SJCRH30 (cell line): ENCODE measurements at regions not wholly inside any gene's neighbourhood (a gene's known extent, or its start where the extent isn't known, plus 50 kb on each side); places are given as distances from the start of the nearest gene placed in this dataset.
A peak's percentile ranks its signal among the peaks of the same experiment; 100 is the strongest.
"Not testable (repeated sequence)": the region's sequence is repeated elsewhere in the genome, so short reads cannot be mapped to it uniquely, and the experiment has no call there.

Source experiments
- DNase-seq, 2 experiments: peaks; one replicate each; pipeline ENCODE4 v3.0.0-alpha.2; 2015 to 2020
- H3K27ac ChIP-seq: fragments of 250-450 bp; sonication (Bioruptor Pico); 2 replicates; pipeline ENCODE4 v1.5.1; 2020; ENCODE audit warnings: mild to moderate bottlenecking, moderate library complexity
- H3K27me3 ChIP-seq: fragments of 250-450 bp; sonication (Bioruptor Pico); 2 replicates; pipeline ENCODE4 v1.5.1; 2020; ENCODE audit warnings: mild to moderate bottlenecking, moderate library complexity
- H3K36me3 ChIP-seq: fragments of 250-450 bp; sonication (Bioruptor Pico); 2 replicates; pipeline ENCODE4 v1.5.1; 2020; ENCODE audit warnings: mild to moderate bottlenecking, moderate library complexity
- H3K4me1 ChIP-seq: fragments of 250-450 bp; sonication (Bioruptor Pico); 2 replicates; pipeline ENCODE4 v1.5.1; 2020; ENCODE audit warnings: mild to moderate bottlenecking, moderate library complexity
- H3K4me3 ChIP-seq: fragments of 250-450 bp; sonication (Bioruptor Pico); 2 replicates; pipeline ENCODE4 v1.5.1; 2020; ENCODE audit warnings: mild to moderate bottlenecking, moderate library complexity
- H3K9me3 ChIP-seq: fragments of 250-450 bp; sonication (Bioruptor Pico); replicated peaks from 2 replicates; pipeline ENCODE4 v1.5.1; 2020; ENCODE audit warnings: mild to moderate bottlenecking, moderate library complexity

DNA sequence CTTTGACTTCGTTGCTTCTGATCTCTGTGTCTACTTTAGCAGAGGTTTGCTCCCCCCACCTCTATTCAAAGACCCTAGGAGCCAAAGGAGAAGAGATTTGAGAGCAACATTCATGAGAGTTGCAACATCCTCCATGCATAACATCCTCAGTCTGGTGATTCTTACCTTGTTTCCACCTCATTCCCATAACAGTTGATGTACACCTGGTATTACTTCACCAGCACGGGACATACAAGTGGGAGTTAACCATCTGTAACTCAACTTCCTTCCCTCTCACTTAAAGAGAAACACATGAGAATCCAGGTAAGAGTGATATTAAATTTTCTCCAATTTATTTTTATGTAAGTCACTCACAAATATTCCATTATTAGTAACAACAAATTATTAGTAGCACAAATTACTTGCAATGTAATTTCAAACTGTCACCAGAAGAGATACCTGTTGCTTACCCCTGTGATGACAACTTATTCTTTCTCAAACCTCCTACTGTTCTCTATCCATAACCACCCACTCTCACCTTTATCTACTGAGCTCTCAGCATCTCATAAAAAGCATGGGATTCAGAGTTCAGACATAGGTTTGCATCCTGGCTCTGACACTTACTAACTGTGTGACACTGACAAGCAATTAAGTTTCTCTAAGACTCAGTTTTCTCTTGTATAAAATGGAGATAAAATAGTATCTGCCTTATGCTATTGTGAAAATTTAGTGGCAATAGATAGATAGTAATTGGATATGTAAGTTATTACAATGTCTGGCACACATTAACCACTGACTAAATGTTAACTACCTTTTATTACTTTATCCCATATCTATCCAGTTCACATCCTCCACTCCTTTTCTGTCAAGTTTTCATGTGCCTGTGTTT, 184.6 kb upstream of the SRD5A2 start:
- no peak overlapping the region for H3K4me3 ChIP-seq
- no peaks in the 10 kb centered on the region for H3K4me1 ChIP-seq
- no peaks in the 10 kb centered on the region for H3K27me3 ChIP-seq
- DNase-seq = no peak
- no peaks in the 10 kb centered on the region; the same call in 1 of the 2 replicates for H3K9me3 ChIP-seq
- no peaks in the 10 kb centered on the region for H3K36me3 ChIP-seq
- H3K27ac ChIP-seq = no peak overlapping the region

DNA sequence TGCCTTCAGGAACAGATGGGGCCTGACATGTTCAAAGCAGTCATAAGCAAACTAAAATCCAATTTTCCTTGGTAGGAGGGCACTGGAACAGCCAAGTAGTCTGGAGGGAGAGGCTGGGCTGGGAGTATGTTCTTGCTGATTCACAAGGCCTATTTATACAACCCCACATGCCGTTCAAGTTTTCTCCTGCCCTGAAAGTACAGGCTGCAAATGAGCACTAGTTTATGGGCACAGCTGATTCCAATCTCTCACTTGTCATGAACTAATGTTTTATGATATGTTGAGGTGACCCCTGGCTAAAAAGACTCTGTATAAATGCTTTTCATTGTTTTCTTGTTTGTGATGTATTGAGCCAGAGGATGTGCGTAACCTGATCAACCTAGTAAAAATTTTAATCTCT, 183.4 kb upstream of the SRD5A2 start:
- Histone ChIP-seq H3K4me1 (no peaks in the 10 kb centered on the region), H3K27me3 (no peaks in the 10 kb centered on the region), H3K9me3 (no peaks in the 10 kb centered on the region; the same call in 1 of the 2 replicates), H3K27ac (no peak overlapping the region), H3K4me3 (no peak overlapping the region), H3K36me3 (no peaks in the 10 kb centered on the region)
- DNase-seq = peak in 1 of 2 experiments; percentile 12

DNA sequence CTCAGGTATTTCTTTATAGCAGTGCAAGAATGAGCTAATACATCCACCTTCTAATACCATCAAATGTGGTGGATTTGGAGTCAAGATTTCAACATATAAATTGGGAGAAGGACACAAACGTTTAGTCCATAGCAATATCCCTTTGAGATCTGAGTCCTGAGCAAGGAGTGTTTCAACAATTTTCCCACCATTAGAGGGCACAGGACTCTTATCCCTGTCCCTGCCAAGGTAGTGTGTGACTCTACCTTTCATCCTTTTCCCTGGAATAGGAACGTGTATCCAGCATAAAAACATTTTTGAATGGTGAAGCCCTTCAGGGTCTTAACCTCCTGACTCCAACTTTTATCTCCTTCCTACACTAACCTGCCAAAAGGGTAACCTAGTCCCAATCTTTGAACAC, 181.3 kb upstream of the SRD5A2 start:
- H3K36me3 ChIP-seq = no peaks in the 10 kb centered on the region
- H3K27me3 ChIP-seq = no peaks in the 10 kb centered on the region
- no peak overlapping the region for H3K4me3 ChIP-seq
- no peak for DNase-seq
- H3K27ac ChIP-seq = no peak overlapping the region
- H3K9me3 ChIP-seq = no peaks in the 10 kb centered on the region; the same call in 1 of the 2 replicates
- no peaks in the 10 kb centered on the region for H3K4me1 ChIP-seq

DNA sequence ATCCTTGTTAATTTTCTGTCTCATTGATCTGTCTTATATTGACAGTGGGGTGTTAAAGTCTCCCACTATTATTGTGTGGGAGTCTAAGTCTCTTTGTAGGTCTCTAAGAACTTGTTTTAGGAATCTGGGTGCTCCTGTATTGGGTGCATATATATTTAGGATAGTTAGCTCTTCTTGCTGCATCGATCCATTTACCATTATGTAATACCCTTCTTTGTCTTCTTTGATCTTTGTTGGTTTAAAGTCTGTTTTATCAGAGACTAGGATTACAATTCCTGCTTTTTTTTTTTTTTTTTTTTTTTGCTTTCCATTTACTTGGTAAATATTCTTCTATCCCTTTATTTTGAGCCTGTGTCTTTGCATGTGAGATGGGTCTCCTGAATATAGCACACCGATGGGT, 176.6 kb upstream of the SRD5A2 start:
- not testable (repeated sequence) for H3K4me3 ChIP-seq, H3K9me3 ChIP-seq

DNA sequence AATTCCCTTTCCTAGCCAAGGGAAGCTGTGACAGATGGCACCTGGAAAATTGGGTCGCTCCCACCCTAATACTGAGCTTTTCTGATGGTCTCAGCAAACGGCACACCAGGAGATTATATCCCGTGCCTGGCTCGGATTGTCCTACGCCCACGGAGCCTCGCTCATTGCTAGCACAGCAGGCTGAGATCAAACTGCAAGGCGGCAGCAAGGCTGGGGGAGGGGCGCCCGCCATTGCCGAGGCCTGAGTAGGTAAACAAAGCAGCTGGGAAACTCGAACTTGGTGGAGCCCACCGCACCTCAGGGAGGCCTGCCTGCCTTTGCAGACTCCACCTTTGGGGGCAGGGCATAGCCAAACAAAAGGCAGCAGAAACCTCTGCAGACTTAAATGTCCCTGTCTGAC, 168.0 kb upstream of the SRD5A2 start:
- H3K36me3 ChIP-seq, H3K27ac ChIP-seq, H3K4me3 ChIP-seq, H3K27me3 ChIP-seq, H3K4me1 ChIP-seq, DNase-seq: not testable (repeated sequence)
- H3K9me3 ChIP-seq = peaks cover 12% of the 10 kb centered on the region

More for the DNA sequence above, 176.6 kb upstream of the SRD5A2 start:
- not testable (repeated sequence) for H3K27ac ChIP-seq, DNase-seq, H3K27me3 ChIP-seq, H3K4me1 ChIP-seq, H3K36me3 ChIP-seq

DNA sequence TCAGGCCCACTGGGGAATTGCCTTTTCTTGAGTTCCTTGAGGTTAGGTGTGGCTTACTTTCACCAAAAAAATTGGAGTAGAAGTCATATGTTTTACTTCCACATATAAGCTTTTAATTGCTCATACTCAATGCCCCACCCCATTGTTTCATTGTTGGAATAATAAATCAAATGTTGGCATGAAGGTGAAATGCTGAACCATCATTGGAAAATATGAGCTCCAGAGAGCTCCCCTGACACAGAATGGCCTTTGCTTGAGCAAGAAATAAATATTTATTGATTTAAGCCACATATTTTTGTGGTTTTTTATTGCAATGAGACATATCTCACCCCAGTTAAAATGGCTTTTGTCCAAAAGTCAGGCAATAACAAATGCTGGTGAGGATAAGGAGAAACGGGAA, 167.3 kb upstream of the SRD5A2 start:
- no peak overlapping the region for H3K4me3 ChIP-seq
- no peak for DNase-seq
- no peaks in the 10 kb centered on the region for H3K4me1 ChIP-seq
- H3K9me3 ChIP-seq = peaks cover 10% of the 10 kb centered on the region
- H3K36me3 ChIP-seq = no peaks in the 10 kb centered on the region
- no peaks in the 10 kb centered on the region for H3K27me3 ChIP-seq
- no peak overlapping the region for H3K27ac ChIP-seq

DNA sequence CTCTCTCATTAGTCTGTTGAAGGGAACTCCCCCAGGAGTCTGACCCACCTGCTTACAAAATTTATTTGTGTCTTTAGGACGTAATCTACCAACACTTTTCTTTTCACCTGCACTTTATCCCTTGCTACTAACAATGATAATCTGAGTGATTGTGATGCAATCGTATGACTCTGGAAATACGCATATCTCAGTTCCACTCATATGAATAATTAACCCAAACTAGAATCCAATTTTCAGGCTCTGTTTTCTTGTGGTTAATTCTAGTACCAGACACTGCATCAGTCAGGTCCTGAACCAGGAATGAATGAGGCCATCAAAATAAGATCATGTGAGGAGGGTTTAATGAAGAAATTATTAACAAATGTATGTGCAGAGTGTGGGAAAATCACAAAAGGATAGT, 158.4 kb upstream of the SRD5A2 start:
- Histone ChIP-seq H3K4me1 (no peaks in the 10 kb centered on the region), H3K9me3 (0 out of 2 replicates have a peak, but pooled peaks cover 3% of the 10 kb centered on the region), H3K36me3 (no peaks in the 10 kb centered on the region), H3K27ac (no peak overlapping the region), H3K4me3 (no peak overlapping the region), H3K27me3 (no peaks in the 10 kb centered on the region)
- no peak for DNase-seq

DNA sequence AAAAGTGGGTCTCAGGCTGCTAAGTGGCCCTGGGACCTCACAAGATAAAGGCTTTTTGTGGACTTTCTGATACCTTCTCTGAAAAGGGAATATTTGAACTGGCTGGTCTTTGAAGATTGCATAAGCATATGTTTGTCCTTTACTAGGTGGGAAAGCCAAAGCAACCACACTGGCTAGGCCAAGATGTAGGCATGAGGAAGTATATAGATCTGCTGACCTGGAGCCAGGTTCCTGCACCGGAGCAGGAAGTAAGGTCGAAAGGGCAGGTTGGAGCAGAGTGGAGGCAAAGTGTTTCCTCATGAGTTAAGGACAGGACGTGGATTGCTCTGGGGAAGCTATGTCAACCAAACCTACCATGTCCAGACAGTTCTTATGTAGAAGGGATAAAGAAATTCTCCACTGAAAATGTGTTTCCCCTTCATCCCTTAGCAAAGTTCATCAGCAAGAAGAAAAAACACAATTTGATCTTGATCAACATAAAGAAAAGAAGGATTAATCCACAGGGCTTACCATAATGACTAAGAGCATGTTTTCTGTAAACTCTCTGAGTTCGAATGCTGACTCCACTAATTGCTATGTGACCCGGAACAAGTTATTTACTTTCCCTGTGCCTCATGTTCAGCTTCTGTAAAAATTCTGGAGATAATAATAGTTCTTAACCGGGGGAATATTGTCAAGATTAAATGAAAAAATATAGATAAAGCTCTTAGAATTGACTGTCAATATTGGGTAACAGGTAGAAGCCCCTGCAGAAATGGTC, 156.1 kb upstream of the SRD5A2 start:
- no peak overlapping the region for H3K4me3 ChIP-seq
- H3K27me3 ChIP-seq = no peaks in the 10 kb centered on the region
- H3K27ac ChIP-seq = no peak overlapping the region
- H3K4me1 ChIP-seq = no peaks in the 10 kb centered on the region
- no peak for DNase-seq
- no peaks in the 10 kb centered on the region for H3K36me3 ChIP-seq
- 0 out of 2 replicates have a peak, but pooled peaks cover 3% of the 10 kb centered on the region for H3K9me3 ChIP-seq

DNA sequence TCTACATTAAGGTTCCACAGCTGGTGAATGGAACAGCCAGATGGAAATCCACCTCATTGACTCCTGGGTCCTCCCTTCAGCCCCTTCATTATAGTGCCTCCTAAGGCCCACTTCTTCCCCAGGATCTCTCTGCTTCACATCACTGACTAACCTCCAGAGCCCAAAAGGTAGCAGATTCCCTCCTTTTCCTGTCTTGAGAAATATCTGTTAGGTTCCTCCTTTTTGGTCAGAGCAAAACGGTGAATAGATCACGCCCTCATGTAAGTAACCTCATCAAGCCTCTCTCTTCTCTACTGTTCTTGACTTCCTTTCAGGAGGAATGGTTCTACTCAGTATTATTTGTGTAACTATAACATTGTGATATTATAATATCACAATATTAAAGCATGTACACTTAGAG, 155.0 kb upstream of the SRD5A2 start:
- H3K9me3 ChIP-seq = no peaks in the 10 kb centered on the region
- no peaks in the 10 kb centered on the region for H3K36me3 ChIP-seq
- H3K4me1 ChIP-seq = no peaks in the 10 kb centered on the region
- DNase-seq = no peak
- H3K27me3 ChIP-seq = no peaks in the 10 kb centered on the region
- no peak overlapping the region for H3K4me3 ChIP-seq
- no peak overlapping the region for H3K27ac ChIP-seq

DNA sequence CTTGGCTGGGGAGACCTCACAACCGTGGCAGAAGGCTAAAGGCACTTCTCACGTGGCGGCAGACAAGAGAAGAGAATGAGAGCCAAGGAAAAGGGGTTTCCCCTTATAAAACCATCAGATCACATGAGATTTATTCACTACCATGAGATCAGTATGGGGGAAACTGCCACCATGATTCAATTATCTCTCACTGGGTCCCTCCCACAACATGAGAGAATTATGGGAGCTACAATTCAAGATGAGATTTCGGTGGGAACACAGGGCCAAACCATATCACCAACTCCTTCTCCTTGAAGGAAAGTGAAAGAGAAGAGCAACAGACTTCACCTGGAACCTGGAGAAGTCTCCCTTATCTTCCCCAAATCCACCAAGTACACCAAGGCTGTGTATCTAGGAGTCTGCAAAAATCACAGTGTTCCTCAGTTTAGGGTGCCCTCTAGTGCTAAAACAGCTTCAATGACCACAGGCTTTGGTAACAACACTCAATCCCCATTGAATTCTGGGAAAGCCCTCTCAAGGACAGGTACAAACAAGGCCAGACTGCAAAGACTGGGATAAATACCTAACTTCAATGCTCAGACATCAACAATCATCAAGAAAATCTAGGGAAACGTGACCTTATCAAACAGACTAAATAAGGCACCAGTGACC, 148.8 kb upstream of the SRD5A2 start:
- DNase-seq = peak; percentile 23 to 66
- H3K4me3 ChIP-seq = no peak overlapping the region

DNA sequence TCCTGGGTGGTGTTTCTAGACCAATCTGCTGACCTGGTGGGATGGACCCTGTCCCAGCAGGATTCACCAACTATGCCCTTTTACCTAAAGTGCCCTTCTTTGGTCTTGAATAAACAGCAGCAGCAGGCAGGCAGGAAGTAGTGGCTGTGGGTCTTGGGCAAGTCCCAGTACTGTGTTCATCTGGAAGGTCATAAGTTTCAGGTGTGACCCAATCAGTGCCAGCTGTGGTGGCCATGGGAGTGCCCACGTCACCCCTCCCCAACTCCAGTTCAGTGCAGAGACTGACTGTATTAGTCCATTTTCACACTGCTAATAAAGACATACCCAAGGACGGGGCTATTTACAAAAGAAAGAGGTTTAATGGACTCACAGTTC, 148.3 kb upstream of the SRD5A2 start:
- H3K27ac ChIP-seq = no peak overlapping the region
- no peak for DNase-seq
- no peaks in the 10 kb centered on the region for H3K27me3 ChIP-seq
- no peaks in the 10 kb centered on the region for H3K9me3 ChIP-seq
- H3K4me1 ChIP-seq = no peaks in the 10 kb centered on the region
- no peak overlapping the region for H3K4me3 ChIP-seq
- no peaks in the 10 kb centered on the region for H3K36me3 ChIP-seq

More for the DNA sequence above, 148.8 kb upstream of the SRD5A2 start:
- Histone ChIP-seq H3K4me1 (no peaks in the 10 kb centered on the region), H3K36me3 (no peaks in the 10 kb centered on the region), H3K9me3 (no peaks in the 10 kb centered on the region), H3K27me3 (no peaks in the 10 kb centered on the region), H3K27ac (no peak overlapping the region)

DNA sequence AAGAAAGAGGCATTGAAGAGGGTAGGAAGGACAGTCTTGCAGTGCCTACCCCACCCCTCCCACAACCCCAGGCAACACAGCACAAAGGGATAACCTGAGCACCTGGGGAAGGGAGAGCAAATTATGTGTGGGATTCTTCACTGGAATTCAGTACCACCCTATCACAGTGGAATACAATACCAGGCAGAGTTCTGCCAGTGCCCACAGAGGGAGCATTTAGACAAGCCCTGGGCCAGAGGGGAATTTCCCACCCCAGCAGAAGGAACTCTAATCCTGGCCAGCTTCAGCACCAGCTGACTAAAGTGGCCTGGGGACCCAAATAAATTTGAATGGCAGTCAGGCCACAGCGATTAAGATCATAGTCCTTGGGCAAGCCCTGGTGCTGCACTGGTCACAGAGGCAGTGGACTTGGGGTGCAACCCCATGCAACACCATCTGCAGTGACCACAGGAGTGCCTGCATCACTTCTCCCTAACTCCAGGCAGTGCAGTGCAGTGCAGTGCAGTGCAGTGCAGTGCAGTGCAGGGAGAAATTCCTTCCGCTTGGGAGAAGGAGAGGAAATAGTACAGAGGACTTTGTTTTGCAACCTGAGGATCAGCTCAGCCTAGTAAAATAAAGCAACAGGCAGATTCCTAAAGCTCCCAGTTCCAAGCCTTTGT, 147.8 kb upstream of the SRD5A2 start:
- Histone ChIP-seq H3K4me3 (no peak overlapping the region), H3K36me3 (no peaks in the 10 kb centered on the region), H3K27me3 (no peaks in the 10 kb centered on the region), H3K9me3 (no peaks in the 10 kb centered on the region), H3K27ac (no peak overlapping the region), H3K4me1 (no peaks in the 10 kb centered on the region)
- DNase-seq = no peak

DNA sequence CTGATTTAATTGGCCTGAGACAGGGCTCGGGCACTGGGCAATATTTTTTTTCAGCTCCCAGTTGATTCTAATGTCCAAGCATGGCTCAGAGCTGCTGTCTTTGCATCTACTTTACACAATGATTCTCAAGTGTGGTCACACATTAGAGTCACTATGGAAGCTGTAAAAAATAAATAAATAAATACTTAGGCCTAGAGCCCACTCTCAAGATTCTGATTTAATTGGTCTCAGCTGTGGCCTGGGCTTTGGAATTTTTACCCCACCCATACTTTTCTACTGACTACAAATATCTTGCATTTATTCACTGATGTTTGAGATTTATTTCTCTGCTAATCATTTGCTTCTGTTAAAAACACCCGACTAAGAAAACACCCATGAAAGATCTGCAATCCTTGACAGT, 145.7 kb upstream of the SRD5A2 start:
- no peak overlapping the region for H3K27ac ChIP-seq
- no peaks in the 10 kb centered on the region for H3K27me3 ChIP-seq
- H3K36me3 ChIP-seq = no peaks in the 10 kb centered on the region
- no peak overlapping the region for H3K4me3 ChIP-seq
- no peaks in the 10 kb centered on the region for H3K4me1 ChIP-seq
- H3K9me3 ChIP-seq = no peaks in the 10 kb centered on the region
- DNase-seq = no peak

DNA sequence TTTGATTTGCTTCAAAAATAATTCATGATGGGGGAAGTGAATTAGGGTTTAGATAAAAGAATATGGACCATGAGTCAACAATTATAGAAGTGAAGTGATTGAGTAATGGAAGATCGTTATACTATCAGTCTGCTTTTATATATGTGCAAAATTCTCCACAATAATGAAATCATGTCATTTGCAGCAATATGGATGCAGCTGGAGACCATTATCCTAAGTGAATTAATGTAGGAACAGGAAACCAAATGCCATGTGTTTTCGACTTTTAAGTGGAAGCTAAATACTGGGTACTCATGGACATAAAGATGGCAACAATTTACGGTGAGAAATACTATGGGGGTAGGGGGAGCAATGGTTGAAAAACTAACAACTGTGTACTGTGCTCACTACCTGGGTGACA, 144.7 kb upstream of the SRD5A2 start:
- DNase-seq = no peak
- H3K27me3 ChIP-seq = no peaks in the 10 kb centered on the region
- no peak overlapping the region for H3K27ac ChIP-seq
- H3K4me1 ChIP-seq = no peaks in the 10 kb centered on the region
- H3K9me3 ChIP-seq = no peaks in the 10 kb centered on the region
- H3K36me3 ChIP-seq = no peaks in the 10 kb centered on the region
- no peak overlapping the region for H3K4me3 ChIP-seq

DNA sequence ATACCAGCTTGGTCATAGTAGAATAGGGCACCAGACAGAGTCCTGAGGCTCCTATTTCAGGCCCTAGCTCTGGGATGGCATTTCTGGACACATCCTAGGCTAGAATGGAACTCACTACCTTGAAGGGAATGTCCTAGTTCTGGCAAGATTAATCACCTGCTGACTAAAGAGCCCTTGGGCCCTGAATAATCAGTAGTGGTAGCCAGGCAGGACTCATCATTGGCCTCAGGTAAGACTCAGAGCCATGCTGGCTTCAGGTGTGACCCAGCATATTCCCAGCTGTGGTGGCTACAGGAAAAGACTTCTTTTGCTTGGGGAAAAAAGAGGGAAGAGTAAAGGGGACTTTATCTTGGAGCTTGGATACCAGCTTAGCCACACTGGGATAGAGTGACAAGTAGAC, 131.0 kb upstream of the SRD5A2 start:
- Histone ChIP-seq H3K36me3 (no peaks in the 10 kb centered on the region), H3K4me3 (no peak overlapping the region), H3K27ac (no peak overlapping the region), H3K9me3 (no peaks in the 10 kb centered on the region), H3K4me1 (no peaks in the 10 kb centered on the region), H3K27me3 (peaks cover 8% of the 10 kb centered on the region; the same call in 1 of the 2 replicates)
- no peak for DNase-seq
